GM23248 (cell line): ENCODE measurements at regions not wholly inside any gene's neighbourhood (a gene's known extent, or its start where the extent isn't known, plus 50 kb on each side); places are given as distances from the start of the nearest gene placed in this dataset.
"Not testable (repeated sequence)": the region's sequence is repeated elsewhere in the genome, so short reads cannot be mapped to it uniquely, and the experiment has no call there.

Experiments
- DNase-seq: peaks from one replicate; pipeline ENCODE4 v3.0.0-alpha.2; 2015
- H2AFZ ChIP-seq: fragments of 200-600 bp; sonication (generic); 2 replicates; pipeline ENCODE4 v1.6.1; 2016; ENCODE audit warnings: antibody characterized with exemption
- H3F3A ChIP-seq: fragments of 200-600 bp; sonication (generic); 2 replicates; pipeline ENCODE4 v1.6.1; 2016; ENCODE audit warnings: mild to moderate bottlenecking, antibody characterized with exemption, mixed run types; ENCODE audit not compliant: insufficient read depth
- H3K27ac ChIP-seq: fragments of 200-600 bp; sonication (generic); 2 replicates; pipeline ENCODE4 v1.5.1; 2016; ENCODE audit warnings: mild to moderate bottlenecking
- H3K27me3 ChIP-seq: fragments of 200-600 bp; sonication (generic); replicated peaks from 2 replicates; pipeline ENCODE4 v1.6.1; 2016; ENCODE audit warnings: mild to moderate bottlenecking; ENCODE audit not compliant: insufficient read depth
- H3K36me3 ChIP-seq: fragments of 200-600 bp; sonication (generic); 2 replicates; pipeline ENCODE4 v1.6.1; 2016; ENCODE audit warnings: low read depth, mild to moderate bottlenecking
- H3K4me1 ChIP-seq: fragments of 200-600 bp; sonication (generic); 2 replicates; pipeline ENCODE4 v1.6.1; 2016; ENCODE audit warnings: mild to moderate bottlenecking; ENCODE audit not compliant: insufficient read depth
- H3K4me2 ChIP-seq: fragments of 200-600 bp; sonication (generic); one replicate; pipeline ENCODE4 v1.6.1; 2016; ENCODE audit warnings: mild to moderate bottlenecking; ENCODE audit not compliant: unreplicated experiment
- H3K4me3 ChIP-seq: fragments of 200-600 bp; sonication (generic); 2 replicates; pipeline ENCODE4 v1.5.1; 2016; ENCODE audit warnings: mild to moderate bottlenecking
- H3K79me2 ChIP-seq: fragments of 200-600 bp; sonication (generic); 2 replicates; pipeline ENCODE4 v1.6.1; 2016; ENCODE audit warnings: mild to moderate bottlenecking; ENCODE audit not compliant: insufficient read depth
- H3K9ac ChIP-seq: fragments of 200-600 bp; sonication (generic); 2 replicates; pipeline ENCODE4 v1.6.1; 2016; ENCODE audit warnings: mild to moderate bottlenecking
- H3K9me2 ChIP-seq: fragments of 200-600 bp; sonication (generic); 2 replicates; pipeline ENCODE4 v1.6.1; 2016; ENCODE audit warnings: mixed run types, mild to moderate bottlenecking, moderate library complexity; ENCODE audit not compliant: insufficient read depth
- H3K9me3 ChIP-seq: fragments of 200-600 bp; sonication (generic); one replicate; pipeline ENCODE4 v1.6.1; 2017; ENCODE audit warnings: low read depth
- H4K20me1 ChIP-seq: fragments of 200-600 bp; sonication (generic); 2 replicates; pipeline ENCODE4 v1.6.0; 2016; ENCODE audit not compliant: insufficient read depth
- EZH2 ChIP-seq: fragments of 200-600 bp; sonication (generic); IDR thresholded peaks from 2 replicates; pipeline ENCODE4 v1.6.1; 2018; ENCODE audit warnings: antibody characterized with exemption, mild to moderate bottlenecking; ENCODE audit not compliant: insufficient read depth, poor library complexity, severe bottlenecking
- EZH2phosphoT487 ChIP-seq: fragments of 200-600 bp; sonication (generic); IDR thresholded peaks from 2 replicates; pipeline ENCODE4 v1.6.1; 2018; ENCODE audit warnings: antibody characterized with exemption, moderate library complexity, mild to moderate bottlenecking, low read depth; ENCODE audit not compliant: insufficient read depth
- WGBS, 2 experiments: methylation state at CpG; one replicate each; pipeline ENCODE4 v1.1.6; 2015 to 2017; ENCODE audit warnings: low lambda C conversion rate in 2 of 2, low coverage in 1 of 2; ENCODE audit errors: missing lambda C conversion rate in 2 of 2; 5-methylcytosine and 5-hydroxymethylcytosine counted together
- in situ Hi-C: fragments of 300-500 bp; cut with MboI; formaldehyde crosslinking; loops from 2 replicates; pipeline ENCODE4 v1.15.0; 2020

GRCh38 chrX:55874807-55875206 lies 157.3 kb downstream of the RRAGB start:
- in situ Hi-C loops, result loop anchor here (25.0 kb wide), 1 partner anchor 87 kb away; no protein-coding TSS in a partner anchor
- no peaks in the 10 kb centered on the region for H3K9me3 ChIP-seq
- no peak for TF ChIP-seq EZH2phosphoT487

GRCh38 chrX:55883541-55883940 lies 166.0 kb downstream of the RRAGB start:
- H3K4me3 ChIP-seq, H3K9me3 ChIP-seq, H4K20me1 ChIP-seq, H3K4me1 ChIP-seq, H3K27me3 ChIP-seq, H3K27ac ChIP-seq, H3K79me2 ChIP-seq, H3K36me3 ChIP-seq, H3K9ac ChIP-seq, H3K9me2 ChIP-seq, H3F3A ChIP-seq, H2AFZ ChIP-seq, H3K4me2 ChIP-seq, in situ Hi-C loops, DNase-seq: not testable (repeated sequence)
- WGBS, 2 experiments, result 43 to 46% methylated on average over 4 of the region's 4 CpGs

More at GRCh38 chrX:55874807-55875206, 157.3 kb downstream of the RRAGB start:
- no peak for DNase-seq
- Histone ChIP-seq H3K9ac (no peak overlapping the region), H3K4me2 (no peak overlapping the region), H3K4me1 (no peaks in the 10 kb centered on the region), H4K20me1 (no peaks in the 10 kb centered on the region), H3F3A (no peaks in the 10 kb centered on the region), H3K27ac (no peak overlapping the region), H3K4me3 (no peak overlapping the region), H3K79me2 (no peaks in the 10 kb centered on the region), H3K36me3 (no peaks in the 10 kb centered on the region), H3K9me2 (no peaks in the 10 kb centered on the region), H3K27me3 (no peaks in the 10 kb centered on the region), H2AFZ (no peak overlapping the region)

DNA sequence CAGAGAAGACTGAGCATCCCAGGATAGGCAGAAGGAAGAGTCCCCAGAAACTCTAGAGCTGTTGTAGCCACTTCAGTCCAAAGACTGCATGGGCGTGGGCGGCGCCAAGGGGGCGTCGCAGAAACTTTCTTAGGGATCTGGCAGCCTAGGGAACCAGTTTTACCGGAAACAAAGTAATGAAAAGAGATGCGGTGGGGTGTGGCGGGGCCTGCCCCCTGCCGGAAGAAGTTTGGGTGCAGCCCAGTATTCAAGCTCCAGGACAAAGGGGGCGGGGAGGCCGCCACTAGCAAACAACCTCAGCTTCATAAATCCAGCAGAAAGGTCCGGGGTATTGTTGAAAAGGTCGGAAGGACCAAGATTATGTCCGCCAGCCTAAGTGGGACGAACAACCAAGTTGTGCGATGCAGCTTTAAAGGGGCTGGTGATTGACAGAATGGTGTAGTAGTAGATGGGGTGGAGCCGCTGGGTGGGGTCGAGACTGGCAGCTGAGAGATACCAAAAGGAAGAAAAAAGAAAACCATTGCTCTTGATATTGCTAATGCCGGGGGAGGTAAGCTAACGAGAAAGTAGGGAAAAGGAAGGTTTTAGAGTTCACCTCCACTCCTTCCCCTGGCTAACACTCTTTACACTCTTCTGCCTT lies 190.5 kb downstream of the RRAGB start:
- TF ChIP-seq EZH2phosphoT487 (no peak), EZH2 (no peak)
- Histone ChIP-seq H3K27ac (no peak overlapping the region), H3K9ac (peak overlapping the region; percentile 72), H2AFZ (peak overlapping the region; percentile 99), H3K9me2 (no peaks in the 10 kb centered on the region), H3K4me3 (peak overlapping the region; percentile 93), H3K9me3 (no peaks in the 10 kb centered on the region), H3K4me2 (peak overlapping the region; percentile 88), H4K20me1 (no peaks in the 10 kb centered on the region), H3K36me3 (no peaks in the 10 kb centered on the region), H3K27me3 (no peaks in the 10 kb centered on the region), H3K4me1 (no peaks in the 10 kb centered on the region), H3F3A (no peaks in the 10 kb centered on the region), H3K79me2 (no peaks in the 10 kb centered on the region)
- in situ Hi-C loops, result no loop called here
- 0 to 1% methylated on average over 13 to 20 of the region's 20 CpGs for WGBS, 2 experiments
- DNase-seq, result peak; percentile 56

GRCh38 chrX:55908661-55909212 lies 191.2 kb downstream of the RRAGB start:
- TF ChIP-seq EZH2, result no peak
- no peak for TF ChIP-seq EZH2phosphoT487
- H3K4me2 ChIP-seq, result peak overlapping the region; percentile 88
- 0% methylated on average over 2 to 18 of the region's 19 CpGs for WGBS, 2 experiments
- peak; percentile 35 for DNase-seq
- no peaks in the 10 kb centered on the region for H3K79me2 ChIP-seq
- no peaks in the 10 kb centered on the region for H3K9me3 ChIP-seq
- peak overlapping the region; percentile 93 for H3K4me3 ChIP-seq
- in situ Hi-C loops, result no loop called here
- peak overlapping the region; percentile 72 for H3K9ac ChIP-seq
- H2AFZ ChIP-seq, result peak overlapping the region; percentile 99
- no peaks in the 10 kb centered on the region for H3K9me2 ChIP-seq
- no peaks in the 10 kb centered on the region for H3F3A ChIP-seq
- H3K36me3 ChIP-seq, result no peaks in the 10 kb centered on the region
- no peaks in the 10 kb centered on the region for H3K4me1 ChIP-seq
- H3K27me3 ChIP-seq, result no peaks in the 10 kb centered on the region
- H4K20me1 ChIP-seq, result no peaks in the 10 kb centered on the region
- no peak overlapping the region for H3K27ac ChIP-seq
